ENCODE measurements at regions not wholly inside any gene's neighbourhood (a gene's known extent, or its start where the extent isn't known, plus 50 kb on each side); places are given as distances from the start of the nearest gene placed in this dataset.

GRCh38 chr2:120826716-120827410 is 91.2 kb downstream of the GLI2 start (continued):
- TF ChIP-seq ATF2 (CRISPR knock-in tag; IDR thresholded peaks at IDR 0.05; ENCODE audit: borderline replicate concordance, low read depth) (no peak), CDX4 (CRISPR knock-in tag; IDR thresholded peaks at IDR 0.05; ENCODE audit: borderline replicate concordance) (no peak), IRF2 (CRISPR knock-in tag; IDR thresholded peaks at IDR 0.05; ENCODE audit: borderline replicate concordance, low read depth) (no peak)

GRCh38 chr2:120828066-120828465 is 92.4 kb downstream of the GLI2 start:
- peak overlapping the region; percentile 20; the same call in 1 of the 2 replicates for H3K27ac Mint-ChIP-seq
- CTCF ChIA-PET = interaction anchor here (0.6 to 2.1 kb wide), 2 partner anchors 132 to 145 kb away, joined by 3 to 10 read pairs; no protein-coding TSS in a partner anchor
- POLR2A ChIA-PET = no interaction called here
- no peak overlapping the region for H3K4me3 Mint-ChIP-seq
- ATAC-seq (no peak), DNase-seq (ENCODE audit: low spot score) (no peak)
- peaks cover 2% of the 10 kb centered on the region; the same call in 1 of the 2 replicates for H3K36me3 Mint-ChIP-seq
- no peak for TF ChIP-seq HMGXB4 (CRISPR knock-in tag; IDR thresholded peaks at IDR 0.05)
- no peak for TF ChIP-seq ZMAT4 (CRISPR knock-in tag; IDR thresholded peaks at IDR 0.05)
- no peak for TF ChIP-seq ZNF671 (CRISPR knock-in tag; IDR thresholded peaks at IDR 0.05)
- TF ChIP-seq USF1 (CRISPR knock-in tag; IDR thresholded peaks at IDR 0.05) = no peak
- TF ChIP-seq CBFB (CRISPR knock-in tag; IDR thresholded peaks at IDR 0.05; ENCODE audit: low read depth) = no peak
- no peak for TF ChIP-seq TP53 (CRISPR knock-in tag; IDR thresholded peaks at IDR 0.05)
- no peak for TF ChIP-seq IRF1 (CRISPR knock-in tag; IDR thresholded peaks at IDR 0.05)
- TF ChIP-seq ZNF232 (CRISPR knock-in tag; IDR thresholded peaks at IDR 0.05) = no peak
- TF ChIP-seq ATF3 (CRISPR knock-in tag; conservative IDR thresholded peaks at IDR 0.05) = no peak
- TF ChIP-seq ATF6 (CRISPR knock-in tag; IDR thresholded peaks at IDR 0.05) = no peak
- TF ChIP-seq ZNF138 (CRISPR knock-in tag; conservative IDR thresholded peaks at IDR 0.05) = no peak
- H3K9me3 Mint-ChIP-seq = no peaks in the 10 kb centered on the region
- peaks cover 49% of the 10 kb centered on the region for H3K4me1 Mint-ChIP-seq
- H3K27me3 Mint-ChIP-seq (ENCODE audit: low read depth) = no peaks in the 10 kb centered on the region
